NCI-H1930 (cell line): ENCODE measurements at regions not wholly inside any gene's neighbourhood (a gene's known extent, or its start where the extent isn't known, plus 50 kb on each side); places are given as distances from the start of the nearest gene placed in this dataset.

Experiments
- DNase-seq, 2 experiments: peaks; one replicate each; lab custom pipeline; 2025; lab: John Stamatoyannopoulos, UW

DNA sequence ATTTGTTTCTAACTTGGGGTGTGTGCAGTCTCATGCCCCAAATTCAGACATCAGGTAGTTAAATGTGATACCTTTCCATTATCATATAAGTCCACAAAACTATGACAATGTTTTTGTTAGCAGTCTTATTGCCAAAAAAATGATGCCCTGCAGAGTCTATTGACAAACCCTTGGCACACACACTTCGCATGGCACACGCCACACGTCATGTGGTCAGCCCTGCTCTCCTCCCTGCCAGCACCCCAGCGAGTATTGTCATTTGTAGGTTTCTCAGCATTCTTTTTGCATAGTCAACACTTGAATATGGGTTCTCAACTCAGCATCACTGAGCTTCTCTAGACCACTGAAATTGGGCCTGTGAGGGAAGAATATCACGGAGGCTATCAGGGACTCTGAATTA is 356.0 kb downstream of the INHBA start:
- DNase-seq, result no peak

DNA sequence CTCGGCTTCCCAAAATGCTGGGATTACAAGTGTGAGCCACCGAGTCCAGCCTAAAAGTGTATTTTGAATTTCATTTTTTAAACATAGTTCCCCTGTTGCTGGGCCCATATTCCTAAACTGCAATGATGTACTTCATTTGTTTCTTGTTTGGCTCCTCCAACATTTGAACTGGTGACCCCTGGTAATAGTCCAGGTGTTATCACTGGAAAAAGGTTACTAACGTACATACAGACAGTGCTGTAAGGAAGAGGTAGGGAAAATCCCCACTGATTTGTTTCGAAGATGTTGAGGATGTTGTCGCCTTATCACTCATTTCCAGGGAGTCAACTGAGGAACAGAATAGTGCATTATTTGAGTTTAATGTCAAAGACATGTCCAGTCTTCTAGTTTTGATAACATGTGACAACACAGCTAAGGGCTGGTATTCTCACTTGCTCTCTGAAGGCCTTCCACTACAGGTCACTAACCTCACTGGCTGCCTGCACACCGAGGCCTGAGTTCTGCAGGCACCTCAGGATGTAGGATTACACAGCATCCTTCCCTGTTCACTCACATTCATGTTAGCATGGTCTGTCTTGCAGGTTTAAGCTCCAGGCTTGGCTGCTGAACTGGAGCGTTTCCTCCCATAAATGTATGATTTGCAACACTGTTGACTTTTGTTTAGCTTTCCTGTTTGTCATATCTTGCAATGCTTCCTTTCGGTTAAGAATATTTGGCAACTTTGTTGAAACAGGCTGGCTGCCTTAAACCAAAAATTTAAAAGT is 362.8 kb downstream of the INHBA start:
- DNase-seq, result no peak

DNA sequence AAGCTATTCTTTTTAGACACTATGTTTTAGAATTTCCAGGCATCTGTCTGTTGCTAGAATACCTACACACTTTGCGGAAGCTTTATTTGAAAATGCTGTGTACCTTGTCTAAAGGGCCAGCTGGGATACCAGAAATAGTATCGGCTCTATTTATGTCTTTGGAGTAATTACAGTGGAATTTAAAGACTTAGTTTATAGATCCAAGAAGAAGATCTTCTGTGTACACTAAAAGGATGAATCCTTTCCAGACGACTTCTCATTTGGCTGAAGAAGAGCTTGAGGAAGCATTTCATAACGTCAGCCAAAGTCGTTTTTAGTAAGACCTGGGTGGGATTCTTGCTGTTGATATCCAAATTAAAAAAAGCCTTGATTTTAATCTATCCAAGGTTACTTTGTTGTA is 365.9 kb downstream of the INHBA start:
- no peak for DNase-seq

GRCh38 chr7:41336455-41336952 is 366.4 kb downstream of the INHBA start:
- no peak for DNase-seq

- DNase-seq, result no peak
Measured at GRCh38 chr7:41334071-41334862, 368.6 kb downstream of the INHBA start.

- no peak for DNase-seq
Measured at GRCh38 chr7:41333511-41333910, 369.4 kb downstream of the INHBA start.

GRCh38 chr7:41331194-41331593 is 371.7 kb downstream of the INHBA start:
- DNase-seq, result no peak

DNA sequence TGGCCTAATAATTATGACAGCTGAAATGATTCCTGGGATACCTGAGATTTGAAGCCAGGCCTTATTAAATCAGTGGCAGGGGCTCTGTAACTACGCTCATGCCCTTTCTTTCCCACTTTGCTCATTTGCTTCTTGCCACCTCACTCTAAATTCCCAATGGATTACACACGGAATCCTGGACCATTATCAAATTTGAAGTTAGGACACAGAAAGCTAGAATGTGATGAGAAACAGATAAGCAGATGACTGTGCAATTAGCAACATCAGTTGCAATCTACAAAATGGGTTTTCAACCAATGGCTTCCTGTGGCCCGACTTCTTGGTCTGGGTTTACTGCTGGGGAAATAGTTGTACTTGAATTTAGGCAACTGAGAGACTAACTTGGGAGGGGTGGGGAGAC is 374.3 kb downstream of the INHBA start:
- no peak for DNase-seq

DNA sequence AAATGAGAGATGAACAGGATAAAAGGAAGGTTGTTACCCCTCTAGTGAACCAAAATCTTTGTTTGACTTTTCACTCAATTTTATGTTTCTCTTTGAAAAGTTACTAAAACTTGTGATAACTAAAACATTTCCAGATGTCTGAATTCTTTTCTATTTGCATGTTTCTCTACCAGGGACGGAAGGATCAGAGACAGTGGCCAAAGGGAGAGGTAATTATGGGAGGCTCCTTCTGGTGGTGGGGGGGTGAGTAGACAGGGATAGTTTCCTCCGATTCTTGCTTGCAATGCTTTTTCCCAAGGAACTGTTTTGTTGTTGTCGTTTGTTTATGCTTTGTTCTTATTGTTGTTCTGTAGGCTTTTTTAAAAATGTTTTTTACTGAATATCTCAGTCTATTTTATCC is 374.8 kb downstream of the INHBA start:
- no peak for DNase-seq

- no peak for DNase-seq
Measured at GRCh38 chr7:41326616-41327015, 376.3 kb downstream of the INHBA start.

- no peak for DNase-seq
Measured at GRCh38 chr7:41323806-41324205, 379.1 kb downstream of the INHBA start.

- DNase-seq, result no peak
Measured at GRCh38 chr7:41319581-41319980, 383.3 kb downstream of the INHBA start.

DNA sequence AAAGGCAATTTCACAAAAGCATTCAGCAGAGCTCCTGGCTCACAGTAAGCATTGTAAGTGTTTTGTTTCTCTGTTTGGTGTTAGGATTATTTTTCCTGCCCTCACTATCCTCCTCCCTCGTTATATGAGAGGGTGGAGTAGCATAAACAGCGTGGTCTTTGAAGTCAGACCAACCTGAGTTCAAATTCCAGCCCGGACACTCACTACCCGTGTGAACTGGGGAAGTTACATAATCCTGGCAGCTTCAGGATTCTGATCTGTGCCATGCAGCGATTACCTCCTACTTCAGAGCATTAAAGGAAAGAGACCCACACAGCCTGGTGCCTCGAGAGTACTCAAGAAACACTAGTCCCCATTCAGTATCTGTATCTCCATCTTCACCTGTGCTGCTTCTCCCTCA is 386.5 kb downstream of the INHBA start:
- no peak for DNase-seq

DNA sequence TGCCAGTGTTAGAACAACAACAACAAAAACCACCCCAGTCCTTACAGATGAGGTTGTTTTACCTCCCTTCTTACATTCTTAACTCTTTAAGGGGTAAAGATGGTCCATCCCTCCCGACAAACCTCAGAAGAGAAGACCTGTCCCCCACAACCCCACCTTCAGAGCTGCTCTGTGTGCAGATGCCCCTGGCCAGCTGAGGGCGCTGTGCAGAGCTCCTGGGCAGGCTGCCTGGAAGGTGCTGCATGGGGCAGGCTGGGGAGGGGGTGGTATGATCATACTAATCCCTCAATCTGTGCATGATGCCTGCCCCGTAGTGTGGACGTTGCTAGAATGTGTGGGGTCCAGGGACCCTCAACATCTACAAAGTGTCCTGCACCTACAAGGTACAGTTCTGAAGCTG is 387.1 kb downstream of the INHBA start:
- no peak for DNase-seq

DNA sequence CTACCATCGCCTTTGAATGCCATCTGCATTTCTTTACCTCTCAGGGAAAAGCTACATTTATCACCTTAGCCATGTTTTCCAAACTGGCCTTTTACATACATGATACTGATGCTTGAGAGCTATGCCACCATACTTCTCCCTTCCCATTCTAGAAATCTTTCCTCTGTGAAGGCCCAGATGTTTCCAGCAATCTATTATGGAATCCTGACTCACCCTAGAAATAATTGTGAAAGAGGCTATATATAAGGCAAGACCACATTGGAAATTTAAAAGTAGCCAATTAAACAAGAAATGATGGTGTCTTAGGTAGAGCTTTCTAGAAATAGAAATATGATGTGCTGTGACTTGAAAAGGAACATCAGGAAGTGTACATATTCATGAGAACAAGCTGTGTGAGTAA is 389.7 kb downstream of the INHBA start:
- DNase-seq, result no peak

DNA sequence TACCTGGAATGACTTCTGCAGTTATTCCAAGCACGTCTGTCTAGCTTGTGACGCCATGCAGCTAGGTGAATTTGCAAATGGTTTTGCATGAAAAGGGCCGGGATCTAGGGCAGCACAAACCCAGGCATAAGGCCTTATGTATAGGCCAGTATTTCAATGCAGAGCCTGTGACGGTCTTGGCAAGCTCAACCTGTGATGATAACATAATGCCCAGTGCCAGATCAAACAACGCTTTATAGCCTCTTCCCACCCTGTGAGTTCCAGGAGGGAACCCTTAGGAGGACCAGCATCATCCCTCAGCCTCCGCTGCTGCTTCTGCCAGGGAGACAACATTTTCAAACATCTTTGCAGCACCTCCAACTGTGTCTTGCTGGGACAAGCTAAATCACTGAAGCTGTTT is 390.7 kb downstream of the INHBA start:
- DNase-seq, result no peak

- DNase-seq, result no peak
Measured at GRCh38 chr7:41311301-41311700, 391.6 kb downstream of the INHBA start.

DNA sequence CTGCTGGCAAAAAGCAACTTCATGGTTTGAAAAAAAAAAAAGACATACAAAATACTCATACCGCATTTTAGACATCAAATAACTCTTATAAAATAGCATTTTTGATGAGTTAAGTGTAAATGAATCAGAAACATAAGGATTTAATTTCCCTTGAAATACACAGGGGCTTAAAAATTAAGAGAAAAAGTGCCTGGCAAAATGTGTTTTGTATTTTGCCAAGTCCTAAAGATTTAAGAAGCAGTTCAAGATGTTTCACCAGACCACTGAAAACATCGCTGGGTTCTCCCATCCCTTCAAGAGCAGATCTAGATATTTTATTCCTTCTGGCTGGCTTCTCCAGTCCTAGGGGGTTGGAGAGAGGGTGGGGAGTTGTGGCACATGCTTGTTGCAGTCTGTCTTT is 396.4 kb downstream of the INHBA start:
- no peak for DNase-seq

DNA sequence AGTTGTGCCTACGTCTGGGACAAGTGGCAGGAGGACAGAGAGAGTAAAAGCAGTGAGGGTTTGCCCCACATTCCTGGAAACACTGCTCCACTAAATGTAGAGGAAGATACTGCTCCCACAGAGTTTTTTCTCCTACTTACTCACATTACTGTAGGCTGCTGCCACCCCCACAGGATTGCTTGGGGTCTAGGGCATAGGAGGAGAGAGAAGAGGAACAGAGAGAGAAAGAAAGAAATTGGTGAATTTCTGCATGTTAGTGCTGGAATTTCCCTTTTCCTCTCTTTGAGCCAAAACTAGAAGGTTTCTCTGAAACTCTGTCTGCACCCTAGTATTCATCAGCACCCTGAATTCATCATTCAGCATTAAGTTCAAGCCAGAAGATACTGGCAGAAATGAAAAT is 397.9 kb downstream of the INHBA start:
- no peak for DNase-seq

DNA sequence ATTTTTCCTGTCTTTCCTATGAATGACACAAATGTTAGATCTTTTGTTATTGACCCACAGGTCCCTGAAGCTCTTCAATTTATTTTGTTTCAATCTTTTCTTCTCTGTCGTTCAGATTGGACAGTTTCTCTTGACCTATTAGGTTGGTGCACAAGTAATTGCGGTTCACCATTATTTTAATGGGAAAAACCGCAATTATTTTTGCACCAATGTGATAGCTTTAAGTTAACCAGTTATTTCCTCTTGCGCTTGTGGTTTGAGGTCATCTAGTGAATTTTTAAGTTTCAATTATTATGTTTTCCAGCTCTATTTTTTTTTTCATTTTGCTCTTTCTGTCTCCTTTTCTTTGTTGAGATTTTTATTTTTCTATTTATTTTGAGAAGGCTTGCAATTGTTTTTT is 399.2 kb downstream of the INHBA start:
- DNase-seq, result no peak

GRCh38 chr7:41298409-41298808 is 404.5 kb downstream of the INHBA start:
- DNase-seq, result no peak

DNA sequence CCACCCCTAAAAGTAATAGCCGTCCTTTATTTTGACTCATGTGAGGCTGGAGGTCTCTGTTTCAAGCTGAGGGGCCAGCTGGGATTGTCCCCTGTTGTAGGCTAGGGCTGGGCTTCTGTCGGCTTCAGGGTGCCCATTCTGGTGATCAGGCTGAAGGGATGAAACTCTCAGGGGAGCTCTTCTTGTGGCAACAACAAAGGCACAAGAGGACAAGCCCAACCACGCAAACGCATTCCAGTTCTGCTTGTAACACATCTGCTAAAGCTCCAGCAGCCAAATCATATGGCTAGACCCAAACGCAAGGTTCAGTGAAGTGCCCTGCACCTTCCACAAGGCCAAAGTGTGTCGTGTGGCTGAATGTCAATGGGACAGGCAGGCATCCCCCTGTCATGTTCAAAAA is 405.7 kb downstream of the INHBA start:
- DNase-seq, result no peak

DNA sequence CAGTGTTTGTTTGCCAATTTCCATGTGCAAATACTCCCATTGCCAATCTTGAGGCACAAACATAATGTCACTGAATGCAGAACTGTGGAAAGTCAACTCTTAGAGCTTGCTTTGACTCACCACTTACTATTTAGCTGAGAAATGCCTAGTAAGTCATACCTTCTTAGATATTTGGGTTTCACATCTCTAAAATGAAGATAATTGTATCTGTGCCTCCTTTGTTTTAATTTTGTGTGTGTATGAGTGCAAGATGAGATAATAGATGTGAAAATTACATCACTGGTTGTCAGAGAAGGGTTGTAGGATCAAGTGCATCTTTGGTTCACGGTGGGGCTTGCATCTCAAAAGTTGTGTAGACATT is 407.5 kb downstream of the INHBA start:
- DNase-seq, result no peak
